ENCODE measurements at regions not wholly inside any gene's neighbourhood (a gene's known extent, or its start where the extent isn't known, plus 50 kb on each side); places are given as distances from the start of the nearest gene placed in this dataset.
A peak's percentile ranks its signal among the peaks of the same experiment; 100 is the strongest.

DNA sequence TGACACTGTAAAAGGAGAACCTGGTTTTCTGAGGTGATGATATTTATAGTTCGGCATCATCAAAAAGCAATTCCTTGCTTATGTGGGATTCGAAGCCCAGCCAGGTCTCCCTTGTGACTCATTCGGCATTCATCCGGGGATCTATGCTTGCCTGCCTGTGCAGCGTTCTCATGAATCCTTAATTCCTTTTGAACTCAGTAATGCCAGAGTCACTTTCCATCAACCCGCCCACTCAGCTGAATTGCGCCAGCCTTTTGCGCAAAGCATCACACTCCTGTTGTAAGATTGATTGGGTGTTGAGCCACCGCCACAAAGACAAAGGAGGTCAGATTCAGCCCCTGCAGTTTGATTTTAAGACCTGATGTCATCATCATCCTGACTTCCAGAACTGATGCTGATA lies 128.6 kb downstream of the SLC17A6 start:
- H3K9me3 Mint-ChIP-seq (ENCODE audit: unreplicated experiment): no peaks in the 10 kb centered on the region

DNA sequence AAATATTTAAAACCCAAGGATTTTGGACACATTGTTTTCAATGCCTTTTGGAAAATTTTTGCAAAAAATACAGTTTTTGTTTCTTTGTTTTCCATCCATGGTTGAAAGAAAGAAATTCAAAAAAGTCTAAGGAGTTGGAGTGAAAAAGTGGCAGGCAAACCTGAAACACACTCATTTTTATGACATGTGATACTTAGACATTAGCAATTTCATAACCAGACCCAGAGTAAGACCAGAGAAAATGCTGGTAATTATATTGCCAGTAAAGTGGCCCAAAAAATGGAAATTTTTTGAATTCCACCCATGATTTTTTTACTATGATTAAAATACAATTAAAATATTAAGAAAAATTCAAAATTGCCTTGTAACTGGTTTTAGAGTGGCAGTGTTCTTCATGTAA lies 128.2 kb downstream of the SLC17A6 start:
- POLR2A ChIA-PET: no interaction called here
- TF ChIP-seq, protein P1, sequence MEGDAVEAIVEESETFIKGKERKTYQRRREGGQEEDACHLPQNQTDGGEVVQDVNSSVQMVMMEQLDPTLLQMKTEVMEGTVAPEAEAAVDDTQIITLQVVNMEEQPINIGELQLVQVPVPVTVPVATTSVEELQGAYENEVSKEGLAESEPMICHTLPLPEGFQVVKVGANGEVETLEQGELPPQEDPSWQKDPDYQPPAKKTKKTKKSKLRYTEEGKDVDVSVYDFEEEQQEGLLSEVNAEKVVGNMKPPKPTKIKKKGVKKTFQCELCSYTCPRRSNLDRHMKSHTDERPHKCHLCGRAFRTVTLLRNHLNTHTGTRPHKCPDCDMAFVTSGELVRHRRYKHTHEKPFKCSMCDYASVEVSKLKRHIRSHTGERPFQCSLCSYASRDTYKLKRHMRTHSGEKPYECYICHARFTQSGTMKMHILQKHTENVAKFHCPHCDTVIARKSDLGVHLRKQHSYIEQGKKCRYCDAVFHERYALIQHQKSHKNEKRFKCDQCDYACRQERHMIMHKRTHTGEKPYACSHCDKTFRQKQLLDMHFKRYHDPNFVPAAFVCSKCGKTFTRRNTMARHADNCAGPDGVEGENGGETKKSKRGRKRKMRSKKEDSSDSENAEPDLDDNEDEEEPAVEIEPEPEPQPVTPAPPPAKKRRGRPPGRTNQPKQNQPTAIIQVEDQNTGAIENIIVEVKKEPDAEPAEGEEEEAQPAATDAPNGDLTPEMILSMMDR (IDR thresholded peaks at IDR 0.05; ENCODE audit: unreplicated experiment): no peak
- DNase-seq (ENCODE audit: unreplicated experiment): no peak
- no TSS peak for BruUV-seq (replicated peaks)
- intact Hi-C loops (cut with micrococcal nuclease): loop anchor here (2.0 to 5.0 kb wide), 2 partner anchors 46 to 54 kb away; no protein-coding TSS in a partner anchor
- Mint-ChIP-seq H3K27ac (ENCODE audit: low read depth, unreplicated experiment) (no peak overlapping the region), H3K27me3 (ENCODE audit: insufficient read depth, unreplicated experiment) (no peaks in the 10 kb centered on the region), H3K9me3 (ENCODE audit: unreplicated experiment) (no peaks in the 10 kb centered on the region), H3K4me1 (ENCODE audit: insufficient read depth, unreplicated experiment) (peaks cover 18% of the 10 kb centered on the region), H3K36me3 (ENCODE audit: insufficient read depth, unreplicated experiment) (peaks cover 5% of the 10 kb centered on the region), H3K4me3 (ENCODE audit: unreplicated experiment) (no peak overlapping the region)
- CTCF ChIA-PET: no interaction called here

More for the DNA sequence above, 128.6 kb downstream of the SLC17A6 start:
- H3K4me3 Mint-ChIP-seq (ENCODE audit: unreplicated experiment): no peak overlapping the region
- H3K36me3 Mint-ChIP-seq (ENCODE audit: insufficient read depth, unreplicated experiment): peaks cover 5% of the 10 kb centered on the region
- ChIA-PET POLR2A (no interaction called here), CTCF (no interaction called here)
- no peaks in the 10 kb centered on the region for H3K27me3 Mint-ChIP-seq (ENCODE audit: insufficient read depth, unreplicated experiment)
- intact Hi-C loops (cut with micrococcal nuclease): loop anchor here (2.0 to 5.0 kb wide), 2 partner anchors 45 to 54 kb away; no protein-coding TSS in a partner anchor
- no TSS peak for BruUV-seq (replicated peaks)
- DNase-seq (ENCODE audit: unreplicated experiment): peak; percentile 97
- H3K4me1 Mint-ChIP-seq (ENCODE audit: insufficient read depth, unreplicated experiment): peaks cover 18% of the 10 kb centered on the region
- TF ChIP-seq, protein P1 (IDR thresholded peaks at IDR 0.05; ENCODE audit: unreplicated experiment): no peak
- H3K27ac Mint-ChIP-seq (ENCODE audit: low read depth, unreplicated experiment): no peak overlapping the region

DNA sequence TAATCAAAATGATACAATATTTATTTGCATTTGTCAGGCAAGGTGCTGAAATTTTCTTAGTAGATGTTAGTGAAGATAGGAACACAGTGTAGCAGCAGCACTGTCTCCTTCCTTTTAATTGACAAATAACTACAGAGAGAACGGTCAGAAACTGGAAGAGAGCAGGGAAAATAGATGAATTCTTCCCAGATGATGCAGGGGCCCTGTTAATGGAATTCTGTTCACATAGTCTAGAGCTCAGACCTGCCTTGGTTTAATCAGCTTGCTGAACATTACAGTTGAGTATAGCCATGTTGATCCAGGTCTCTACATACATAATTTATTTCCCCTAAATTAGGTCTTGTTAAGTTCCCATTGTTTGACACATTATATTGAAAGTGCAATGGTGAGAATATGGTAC lies 127.4 kb downstream of the SLC17A6 start:
- H3K27ac Mint-ChIP-seq (ENCODE audit: low read depth, unreplicated experiment): no peak overlapping the region
- no TSS peak for BruUV-seq (replicated peaks)
- TF ChIP-seq, protein P1 (IDR thresholded peaks at IDR 0.05; ENCODE audit: unreplicated experiment): no peak
- ChIA-PET POLR2A (no interaction called here), CTCF (no interaction called here)
- no peak for DNase-seq (ENCODE audit: unreplicated experiment)
- H3K4me1 Mint-ChIP-seq (ENCODE audit: insufficient read depth, unreplicated experiment): peaks cover 18% of the 10 kb centered on the region
- H3K36me3 Mint-ChIP-seq (ENCODE audit: insufficient read depth, unreplicated experiment): peaks cover 5% of the 10 kb centered on the region
- intact Hi-C loops (cut with micrococcal nuclease): loop anchor here (2.0 to 5.0 kb wide), 2 partner anchors 47 to 55 kb away; no protein-coding TSS in a partner anchor
- H3K9me3 Mint-ChIP-seq (ENCODE audit: unreplicated experiment): no peaks in the 10 kb centered on the region
- H3K27me3 Mint-ChIP-seq (ENCODE audit: insufficient read depth, unreplicated experiment): no peaks in the 10 kb centered on the region
- H3K4me3 Mint-ChIP-seq (ENCODE audit: unreplicated experiment): no peak overlapping the region

DNA sequence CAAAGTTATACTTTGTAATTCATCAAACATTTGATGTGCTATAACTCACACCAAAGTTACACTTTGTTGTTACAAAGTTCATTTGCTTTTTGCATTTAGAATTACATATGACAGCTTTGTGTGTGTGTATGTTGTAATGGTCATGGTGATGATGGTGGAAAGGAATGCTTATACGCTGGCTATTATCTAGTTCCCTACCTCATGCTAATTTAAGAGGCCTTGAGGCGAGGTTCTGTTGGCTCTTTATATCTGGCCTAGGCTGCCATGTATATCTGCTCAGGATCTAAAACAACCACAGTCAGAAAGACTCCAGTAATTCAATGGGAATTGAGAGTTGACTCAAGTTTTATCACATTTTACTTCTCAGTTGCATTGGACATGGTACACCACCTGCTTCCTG lies 123.4 kb downstream of the SLC17A6 start:
- POLR2A ChIA-PET: no interaction called here
- H3K27ac Mint-ChIP-seq (ENCODE audit: low read depth, unreplicated experiment): no peak overlapping the region

More for the DNA sequence above, 123.4 kb downstream of the SLC17A6 start:
- H3K9me3 Mint-ChIP-seq (ENCODE audit: unreplicated experiment): peaks cover 7% of the 10 kb centered on the region
- H3K4me1 Mint-ChIP-seq (ENCODE audit: insufficient read depth, unreplicated experiment): peaks cover 6% of the 10 kb centered on the region
- TF ChIP-seq, protein P1 (IDR thresholded peaks at IDR 0.05; ENCODE audit: unreplicated experiment): no peak
- no TSS peak for BruUV-seq (replicated peaks)
- no peak for DNase-seq (ENCODE audit: unreplicated experiment)
- CTCF ChIA-PET: no interaction called here
- intact Hi-C loops (cut with micrococcal nuclease): no loop called here
- H3K4me3 Mint-ChIP-seq (ENCODE audit: unreplicated experiment): no peak overlapping the region
- H3K36me3 Mint-ChIP-seq (ENCODE audit: insufficient read depth, unreplicated experiment): peaks cover 5% of the 10 kb centered on the region
- H3K27me3 Mint-ChIP-seq (ENCODE audit: insufficient read depth, unreplicated experiment): no peaks in the 10 kb centered on the region

Data from MCF 10A (cell line).